ENCODE measurements at regions not wholly inside any gene's neighbourhood (a gene's known extent, or its start where the extent isn't known, plus 50 kb on each side); places are given as distances from the start of the nearest gene placed in this dataset.
"Not testable (repeated sequence)": the region's sequence is repeated elsewhere in the genome, so short reads cannot be mapped to it uniquely, and the experiment has no call there.

DNA sequence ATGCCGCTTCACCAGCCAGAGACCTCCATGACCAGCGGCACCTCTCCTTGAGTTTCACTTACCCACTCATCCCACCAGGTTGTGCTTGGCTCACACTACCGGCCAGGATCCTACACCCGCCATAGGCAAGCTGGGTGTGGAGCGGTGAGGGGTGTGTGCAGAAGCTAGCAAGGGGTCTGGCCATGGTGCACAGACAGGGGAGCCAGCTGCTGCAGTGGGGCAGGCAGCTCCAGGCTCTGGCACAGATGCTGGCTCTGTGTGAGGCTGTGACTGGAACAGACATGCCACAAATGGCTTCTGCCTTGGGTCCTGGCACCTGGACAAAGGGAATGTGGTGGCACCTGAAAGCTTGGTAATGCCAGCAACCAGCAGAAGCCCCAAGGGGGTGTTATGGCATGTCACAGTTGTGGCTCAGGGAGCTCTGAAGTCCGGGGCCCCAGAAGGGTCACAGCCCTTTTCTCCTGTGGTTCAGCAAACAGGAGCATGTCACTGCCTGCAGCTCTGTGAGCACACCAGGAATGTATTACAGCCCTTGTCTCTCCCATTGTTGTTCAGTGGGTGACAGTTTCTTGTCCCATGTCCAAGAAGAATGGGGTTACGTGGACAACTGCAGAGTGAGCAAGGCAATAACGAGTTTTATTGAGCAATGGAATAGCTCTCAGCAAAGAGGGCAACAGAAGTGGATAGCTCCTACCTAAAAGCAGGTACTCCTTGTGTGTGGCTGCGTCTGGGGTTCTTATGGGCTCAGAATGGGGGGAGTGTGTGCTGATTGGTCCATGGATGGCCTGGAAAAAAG, 2791.0 kb upstream of the PCDH20 start:
- no peak for DNase-seq (ENCODE audit: low read depth in 2 of 2)

DNA sequence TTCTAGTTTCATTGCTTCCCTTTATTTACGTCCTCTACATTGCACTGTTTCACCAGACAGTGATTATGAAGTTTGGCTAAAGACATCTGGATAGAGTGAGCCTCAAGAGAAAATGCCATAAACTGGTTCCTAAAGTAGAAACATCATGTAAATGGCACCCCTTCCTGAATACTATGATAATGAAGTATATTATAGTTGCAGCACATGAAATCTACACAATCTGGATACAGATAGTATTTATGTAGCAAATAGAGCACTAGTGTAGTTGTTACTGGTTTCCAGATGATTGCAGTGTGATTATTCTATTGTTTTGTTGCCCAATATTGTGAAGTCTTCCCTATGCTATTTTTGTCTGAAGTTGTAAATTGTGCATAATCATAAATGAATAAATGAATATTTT, 2786.9 kb upstream of the PCDH20 start:
- DNase-seq (ENCODE audit: low read depth in 2 of 2), result no peak

DNA sequence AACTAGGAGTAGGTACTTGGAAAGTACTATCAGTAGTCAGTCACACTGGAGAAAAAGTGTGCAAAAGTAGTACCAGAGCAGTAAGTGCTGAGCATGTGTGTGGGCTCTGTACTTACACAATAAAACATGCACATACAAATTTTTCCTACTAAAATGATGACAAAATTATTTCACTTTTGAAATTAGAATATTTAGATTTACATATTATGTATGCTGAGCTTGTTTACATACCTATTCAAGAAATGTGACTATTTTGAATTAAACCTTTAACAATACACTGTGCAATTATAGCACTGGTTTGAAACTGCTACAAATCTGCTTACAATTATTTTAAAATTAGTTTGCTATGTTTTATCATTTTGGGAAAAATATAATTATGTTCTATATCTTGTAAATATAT, 2781.6 kb upstream of the PCDH20 start:
- no peak for DNase-seq (ENCODE audit: low read depth in 2 of 2)

DNA sequence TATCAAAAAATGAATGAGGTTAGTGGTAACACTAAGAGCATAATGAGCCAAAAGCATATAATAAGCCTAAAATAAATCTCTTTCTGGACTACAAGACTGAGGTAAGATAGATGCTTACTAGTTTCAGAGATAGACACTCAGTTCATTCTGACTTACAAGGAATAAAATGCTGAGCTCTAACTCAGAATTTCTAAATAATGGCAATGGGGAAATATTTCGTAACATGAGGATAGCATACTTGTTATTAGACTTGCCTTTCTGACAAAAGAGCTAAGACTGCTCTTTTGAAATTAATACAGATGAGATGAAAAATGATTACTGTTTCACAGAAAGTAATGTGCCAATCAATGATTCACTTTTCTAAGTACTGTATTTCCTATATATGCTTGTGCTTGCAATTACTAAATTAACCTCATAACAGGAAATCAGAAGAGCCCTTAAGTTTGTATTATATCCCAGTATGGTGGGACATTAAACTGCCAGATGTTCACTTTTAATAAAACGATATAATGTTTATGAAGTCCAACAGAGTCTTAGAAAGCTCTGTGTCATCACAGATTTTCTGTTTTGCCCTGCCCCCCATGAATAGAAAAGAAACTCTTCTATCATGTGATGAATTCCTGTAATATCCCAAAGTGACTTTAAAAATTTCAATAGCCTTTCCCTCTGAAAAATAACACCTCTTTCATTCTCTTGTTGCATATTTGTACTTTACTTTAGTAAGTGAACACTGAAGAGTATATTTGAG, 2771.0 kb upstream of the PCDH20 start:
- DNase-seq (ENCODE audit: low read depth in 2 of 2), result no peak

DNA sequence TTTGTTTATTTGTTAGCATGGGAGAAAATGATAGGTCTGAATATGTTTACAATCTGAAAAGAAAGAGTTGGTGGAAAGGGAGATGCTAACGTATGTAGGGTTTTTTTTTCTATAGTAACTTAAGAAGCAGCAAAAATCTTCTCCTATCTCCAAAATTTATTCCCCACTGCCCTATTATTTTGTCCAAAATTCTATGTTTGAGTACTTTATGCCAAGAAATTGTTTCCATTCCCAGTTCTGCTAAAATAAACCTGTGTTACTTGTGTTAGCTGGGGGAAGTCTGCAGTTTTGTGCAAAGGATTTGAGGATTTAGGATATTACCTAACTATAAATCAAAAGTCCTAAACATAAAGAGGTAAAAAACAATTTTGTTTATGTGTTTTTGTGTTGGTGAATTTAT, 2770.4 kb upstream of the PCDH20 start:
- DNase-seq (ENCODE audit: low read depth in 2 of 2), result no peak

DNA sequence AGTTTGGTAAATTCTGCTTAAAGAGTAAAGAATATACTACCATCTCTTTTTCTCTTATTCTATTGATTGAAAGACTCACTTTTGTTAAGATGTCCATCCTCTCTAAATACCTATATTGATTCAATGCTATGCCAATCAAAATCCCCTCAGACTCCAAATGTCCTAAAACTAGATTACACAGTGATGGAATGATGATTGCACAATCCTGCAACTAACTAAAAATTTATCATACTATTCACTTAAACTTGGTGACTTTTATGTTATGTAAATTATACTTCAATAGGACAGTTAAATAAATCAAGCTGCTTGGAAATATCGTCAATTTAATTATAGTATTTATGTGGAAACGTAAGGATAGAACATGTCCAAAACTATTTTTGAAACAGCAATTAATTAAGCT, 2765.1 kb upstream of the PCDH20 start:
- DNase-seq (ENCODE audit: low read depth in 2 of 2), result no peak

DNA sequence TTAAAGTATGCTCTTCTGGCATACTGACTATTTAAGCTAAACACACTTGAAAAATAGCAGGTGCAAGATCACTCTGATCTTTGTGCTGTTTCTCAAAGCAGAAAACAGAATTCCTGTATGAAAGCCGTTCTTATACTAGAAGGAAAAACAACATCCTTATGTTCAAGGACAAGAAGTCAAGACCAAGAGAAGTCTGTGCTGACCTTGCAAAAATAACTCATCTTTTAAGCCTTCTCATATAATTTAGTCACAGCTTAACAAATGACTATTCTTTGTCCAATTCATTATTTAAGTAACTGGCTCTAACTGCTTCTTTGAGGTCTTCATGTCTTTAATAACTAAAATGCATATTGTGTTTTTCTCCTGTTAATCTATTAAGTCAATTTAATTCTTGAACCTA, 2750.2 kb upstream of the PCDH20 start:
- DNase-seq (ENCODE audit: low read depth in 2 of 2), result no peak

DNA sequence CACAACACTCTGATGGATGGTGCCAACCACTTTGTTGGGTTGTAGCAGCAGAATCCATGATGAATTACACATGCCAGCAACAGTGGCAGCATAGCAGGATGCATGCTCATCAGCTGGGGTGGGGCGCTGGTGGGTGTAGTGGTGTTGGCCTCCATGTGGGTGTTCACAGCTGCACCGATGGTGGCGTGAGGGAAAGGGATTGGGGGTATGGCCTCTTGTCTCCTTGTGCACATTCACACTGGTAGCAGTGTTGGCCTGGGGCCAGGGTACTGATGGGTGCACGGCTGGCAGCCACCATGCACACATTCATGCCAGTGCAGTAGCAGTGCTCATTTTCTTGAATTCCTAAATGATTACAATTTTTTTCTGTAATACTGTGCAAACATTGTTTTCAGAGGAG, 2748.8 kb upstream of the PCDH20 start:
- DNase-seq (ENCODE audit: low read depth in 2 of 2), result no peak

DNA sequence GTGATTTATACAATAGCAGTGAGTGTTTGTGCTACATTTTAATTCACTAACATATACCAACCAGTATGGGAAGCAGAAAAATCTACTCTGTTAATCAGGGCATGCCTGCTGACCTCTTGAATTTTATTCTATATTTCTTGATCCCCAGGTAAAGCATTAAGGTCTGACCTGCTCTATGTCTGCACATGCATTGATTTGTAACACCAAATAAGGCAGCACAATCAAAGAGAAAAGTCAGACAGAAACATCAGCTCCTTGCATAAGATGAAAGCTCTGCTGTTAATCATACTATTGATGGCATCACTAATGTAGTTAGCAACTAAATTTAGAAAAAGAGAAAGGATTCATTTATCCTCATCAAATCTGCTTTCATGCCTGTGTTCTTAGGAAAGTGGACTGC, 2744.8 kb upstream of the PCDH20 start:
- DNase-seq (ENCODE audit: low read depth in 2 of 2), result no peak

DNA sequence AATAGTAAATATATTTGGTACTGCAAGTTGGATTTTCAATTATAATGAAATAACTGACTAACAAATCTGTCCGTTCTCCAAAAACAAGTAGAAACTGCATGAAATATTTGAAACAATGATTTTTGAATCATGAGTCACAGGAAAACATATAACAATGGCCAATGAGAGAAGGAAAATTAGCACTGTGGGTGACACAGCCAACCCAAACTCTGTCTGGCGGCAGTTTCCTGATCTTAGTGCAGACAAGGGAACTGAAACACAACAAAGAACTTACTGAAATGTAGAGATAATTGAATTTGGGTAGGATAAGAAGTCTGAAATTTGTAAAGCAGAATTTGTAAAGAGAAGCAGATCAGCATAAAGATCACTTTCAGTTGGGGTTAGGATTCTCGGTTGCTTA, 2743.3 kb upstream of the PCDH20 start:
- DNase-seq (ENCODE audit: low read depth in 2 of 2), result no peak

DNA sequence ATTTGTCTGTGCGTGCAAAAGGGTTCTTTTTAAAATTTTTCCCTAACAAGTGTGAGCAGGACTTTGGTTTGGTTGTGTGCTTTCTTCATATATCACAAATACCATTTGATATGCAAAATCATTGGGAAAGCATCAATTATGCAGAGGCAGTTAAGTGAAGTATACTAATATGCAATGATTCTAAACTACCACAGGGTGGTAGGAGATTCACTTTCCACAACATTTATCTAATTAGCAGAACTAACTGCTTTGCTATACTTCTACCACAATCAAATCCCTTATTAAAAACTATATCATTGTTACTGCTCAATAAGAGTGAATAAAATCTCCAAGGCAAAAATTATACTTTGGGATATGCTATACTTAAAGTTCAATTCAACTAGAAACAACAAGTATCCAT, 2738.9 kb upstream of the PCDH20 start:
- DNase-seq (ENCODE audit: low read depth in 2 of 2), result no peak

DNA sequence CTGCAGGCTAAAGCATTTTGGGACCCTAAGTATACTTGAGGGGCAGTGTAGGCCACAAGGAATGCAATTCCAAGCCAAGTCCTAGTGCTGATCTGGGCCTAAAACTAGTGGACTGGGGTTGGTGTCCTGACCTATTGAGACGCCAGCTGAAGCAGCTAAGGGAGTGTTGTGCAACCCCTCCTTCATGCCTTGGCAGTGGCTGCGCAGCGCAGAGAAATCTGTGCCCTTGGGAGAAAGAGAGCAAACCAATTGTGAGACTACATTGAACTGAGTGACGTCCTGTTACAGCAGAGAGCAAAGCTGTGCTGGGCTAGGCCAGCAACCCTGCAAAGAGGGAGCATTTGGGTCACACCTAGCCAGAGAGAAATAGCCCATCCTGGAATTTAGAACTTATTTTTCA, 2715.0 kb upstream of the PCDH20 start:
- no peak for DNase-seq (ENCODE audit: low read depth in 2 of 2)

DNA sequence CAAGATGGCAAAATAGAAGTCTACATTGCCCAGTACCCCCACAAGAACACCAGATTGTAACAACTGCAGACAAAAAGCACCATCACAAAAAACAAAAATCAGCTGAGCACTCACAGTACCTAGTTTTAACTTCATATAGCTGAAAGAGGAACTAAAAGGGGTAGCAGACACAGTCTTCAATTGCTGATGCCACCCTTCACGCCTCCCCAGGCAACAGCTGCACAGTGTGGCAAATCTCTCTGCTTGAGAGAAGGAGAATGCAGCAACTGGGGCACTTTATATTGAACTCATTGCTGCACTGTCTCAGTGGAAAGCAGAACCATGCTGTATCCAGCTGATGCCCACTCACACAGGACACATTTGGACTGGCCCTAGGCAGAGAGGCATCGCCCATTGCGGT, 2714.5 kb upstream of the PCDH20 start:
- DNase-seq (ENCODE audit: low read depth in 2 of 2), result no peak

DNA sequence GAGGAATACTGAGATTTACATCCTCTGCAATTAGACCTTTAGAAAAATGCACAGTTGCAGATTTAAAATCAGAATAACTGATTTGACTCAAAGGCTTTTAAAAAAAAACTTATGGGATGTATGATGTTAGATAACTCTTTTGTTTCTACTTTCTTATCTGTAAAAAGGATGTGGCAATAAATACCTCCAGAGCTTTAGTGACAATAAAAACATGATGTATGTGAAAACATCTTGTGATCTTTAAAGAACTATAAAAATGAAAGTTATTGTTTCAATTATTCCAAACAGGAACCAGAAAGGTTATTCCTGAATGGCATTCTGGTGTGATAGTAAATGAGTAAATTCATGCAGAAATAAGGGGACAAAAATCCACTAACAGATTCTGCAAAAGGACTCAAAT, 2712.2 kb upstream of the PCDH20 start:
- no peak for DNase-seq (ENCODE audit: low read depth in 2 of 2)

DNA sequence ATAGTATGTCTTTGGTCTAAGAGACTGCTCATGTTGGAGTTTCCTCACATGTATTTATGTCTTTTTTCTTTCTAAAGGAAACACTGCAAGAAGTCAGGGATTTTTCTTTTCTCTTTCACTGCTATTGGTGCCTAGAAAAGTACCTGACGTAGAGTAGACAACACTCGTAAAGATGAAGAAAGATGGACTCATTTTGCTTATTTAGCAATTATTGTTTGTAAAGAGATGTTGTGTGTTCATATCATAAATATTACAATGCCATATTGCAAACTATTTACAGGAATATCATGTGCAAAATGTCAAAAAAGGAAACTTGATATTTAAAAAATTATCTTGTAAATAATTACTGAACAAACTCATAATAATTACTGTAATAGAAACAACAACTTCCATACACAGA, 2711.5 kb upstream of the PCDH20 start:
- DNase-seq (ENCODE audit: low read depth in 2 of 2), result no peak

DNA sequence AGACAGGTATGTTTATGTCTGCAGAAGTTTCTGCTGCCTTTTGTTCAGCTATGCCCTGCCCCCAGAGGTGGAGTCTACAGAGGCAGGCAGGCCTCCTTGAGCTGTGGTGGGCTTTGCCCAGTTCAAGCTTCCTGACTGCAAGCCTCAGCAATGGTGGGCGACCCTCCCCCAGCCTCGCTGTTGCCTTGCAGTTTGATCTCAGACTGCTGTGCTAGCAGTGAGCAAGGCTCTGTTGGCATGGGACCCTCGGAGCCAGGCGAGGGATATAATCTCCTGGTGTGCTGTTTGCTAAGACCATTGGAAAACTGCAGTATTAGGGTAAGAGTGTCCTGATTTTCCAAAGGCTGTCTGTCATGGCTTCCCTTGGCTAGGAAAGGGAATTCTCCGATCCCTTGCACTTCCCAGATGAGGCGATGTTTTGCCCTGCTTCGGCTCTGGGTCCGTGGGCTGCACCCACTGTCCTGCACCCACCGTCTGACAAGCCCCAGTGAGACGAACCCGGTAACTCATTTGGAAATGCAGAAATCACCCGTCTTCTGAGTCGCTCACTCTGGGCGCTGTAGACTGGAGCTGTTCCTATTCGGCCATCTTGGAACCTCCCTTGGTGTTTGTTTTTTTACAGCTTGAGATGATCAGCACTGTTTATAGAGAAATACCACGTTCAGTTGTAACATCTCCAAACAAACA, 2705.5 kb upstream of the PCDH20 start:
- not testable (repeated sequence) for DNase-seq (ENCODE audit: low read depth in 2 of 2)

DNA sequence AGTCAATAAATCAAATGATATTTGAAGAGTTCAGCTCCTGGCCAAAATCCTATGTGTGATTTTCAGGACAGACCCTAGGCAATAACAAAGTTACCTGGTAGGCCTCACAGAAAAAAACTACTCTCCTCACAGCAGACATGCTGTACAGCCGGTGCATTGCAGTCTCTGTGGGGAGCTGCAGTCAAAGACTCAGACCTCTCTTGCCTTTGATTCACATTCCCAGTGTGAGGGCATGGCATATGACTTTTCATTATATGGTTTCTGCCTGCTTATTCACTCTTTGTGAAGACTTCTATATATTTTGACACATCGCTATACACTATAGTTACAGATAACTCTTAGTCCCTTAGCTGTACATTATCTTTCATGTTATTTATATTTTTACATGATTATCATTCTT, 2684.3 kb upstream of the PCDH20 start:
- DNase-seq (ENCODE audit: low read depth in 2 of 2), result no peak

DNA sequence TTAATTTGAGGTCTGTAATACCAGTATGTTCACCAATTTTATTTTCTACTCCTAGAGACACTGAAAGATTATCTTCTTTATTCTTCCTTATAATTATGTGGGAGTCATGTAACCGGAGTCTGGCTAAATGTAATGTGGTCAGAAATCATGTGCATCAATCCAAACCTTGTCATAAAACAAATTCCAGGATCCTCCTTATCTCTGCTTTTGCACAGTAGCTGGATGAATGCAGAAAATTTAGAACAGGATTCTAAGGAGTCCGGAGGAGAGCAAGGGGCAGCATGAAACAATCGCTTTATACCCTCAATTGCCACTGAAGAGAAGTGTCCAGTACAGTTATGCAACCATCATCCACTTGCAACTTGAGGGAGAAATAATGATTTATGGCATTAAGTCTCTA, 2674.7 kb upstream of the PCDH20 start:
- no peak for DNase-seq (ENCODE audit: low read depth in 2 of 2)

DNA sequence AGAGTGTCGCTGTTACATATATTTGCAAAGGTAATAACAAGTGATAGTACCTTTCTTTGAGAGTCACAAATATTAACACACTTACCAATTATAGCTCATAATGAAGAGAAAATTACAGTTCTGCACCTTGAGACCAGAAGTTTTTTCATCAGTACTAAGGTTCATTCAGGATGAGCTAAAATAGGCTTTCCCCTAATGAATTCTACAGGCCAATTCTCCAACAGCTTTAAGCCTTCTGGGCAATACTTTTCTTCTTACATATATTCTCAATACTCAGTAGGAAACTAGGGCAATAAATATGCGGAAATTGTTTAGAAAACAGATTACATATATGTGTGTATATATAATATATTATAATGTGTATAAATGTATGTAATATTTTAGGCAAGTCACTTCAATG, 2672.8 kb upstream of the PCDH20 start:
- DNase-seq (ENCODE audit: low read depth in 2 of 2), result no peak

DNA sequence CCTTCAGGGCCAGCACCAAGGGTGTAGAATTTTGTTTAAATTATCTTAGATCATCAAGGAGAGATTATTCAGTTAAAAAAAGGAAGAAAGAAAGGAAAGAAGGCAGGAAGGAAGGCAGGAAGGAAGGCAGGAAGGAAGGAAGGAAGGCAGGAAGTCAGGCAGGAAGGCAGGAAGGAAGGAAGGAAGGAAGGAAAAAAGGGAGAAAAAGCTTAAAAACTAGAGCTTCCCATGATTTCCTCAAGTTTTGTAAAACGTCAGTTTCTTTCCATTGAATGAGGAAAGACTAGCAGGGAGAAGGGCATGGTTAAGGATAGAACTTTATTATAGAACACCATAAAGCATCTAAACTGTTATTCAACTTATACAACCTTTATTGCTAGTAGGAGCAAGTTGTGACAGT, 2672.0 kb upstream of the PCDH20 start:
- DNase-seq (ENCODE audit: low read depth in 2 of 2), result no peak

DNA sequence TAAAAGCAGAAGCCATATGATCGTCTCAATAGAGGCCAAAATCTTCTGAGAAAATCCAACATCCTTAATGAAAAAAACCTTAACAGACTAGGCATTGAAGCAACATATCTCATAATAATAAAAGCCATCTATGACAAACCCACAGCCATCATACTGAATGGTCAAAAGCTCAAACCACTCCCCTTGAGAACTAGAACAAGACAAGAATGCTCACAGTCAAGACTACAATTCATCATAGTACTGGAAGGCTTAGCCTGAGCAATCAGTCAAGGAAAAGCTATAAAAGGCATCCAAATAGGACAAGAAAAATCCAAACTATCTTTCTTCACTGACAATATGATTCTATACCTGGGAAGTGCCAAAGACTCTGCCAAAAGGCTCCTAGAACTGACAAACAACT, 2668.2 kb upstream of the PCDH20 start:
- DNase-seq (ENCODE audit: low read depth in 2 of 2), result no peak

DNA sequence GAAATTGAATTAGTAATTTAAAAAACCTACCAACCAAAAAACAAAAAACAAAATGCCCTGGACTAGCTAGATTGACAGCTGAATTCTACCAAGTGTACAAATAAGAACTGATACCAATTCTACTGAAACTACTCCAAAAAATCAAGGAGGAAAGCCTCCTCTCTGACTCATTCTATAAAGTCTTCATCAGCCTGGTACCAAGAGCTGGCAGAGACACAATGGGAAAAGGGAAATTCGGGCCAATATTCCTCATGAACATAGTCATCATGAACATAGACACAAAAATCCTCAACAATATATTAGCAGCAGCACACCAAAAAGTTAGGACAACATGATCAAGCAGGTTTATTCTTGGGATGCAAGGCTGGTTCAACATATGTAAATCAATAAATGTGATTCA, 2667.7 kb upstream of the PCDH20 start:
- no peak for DNase-seq (ENCODE audit: low read depth in 2 of 2)

DNA sequence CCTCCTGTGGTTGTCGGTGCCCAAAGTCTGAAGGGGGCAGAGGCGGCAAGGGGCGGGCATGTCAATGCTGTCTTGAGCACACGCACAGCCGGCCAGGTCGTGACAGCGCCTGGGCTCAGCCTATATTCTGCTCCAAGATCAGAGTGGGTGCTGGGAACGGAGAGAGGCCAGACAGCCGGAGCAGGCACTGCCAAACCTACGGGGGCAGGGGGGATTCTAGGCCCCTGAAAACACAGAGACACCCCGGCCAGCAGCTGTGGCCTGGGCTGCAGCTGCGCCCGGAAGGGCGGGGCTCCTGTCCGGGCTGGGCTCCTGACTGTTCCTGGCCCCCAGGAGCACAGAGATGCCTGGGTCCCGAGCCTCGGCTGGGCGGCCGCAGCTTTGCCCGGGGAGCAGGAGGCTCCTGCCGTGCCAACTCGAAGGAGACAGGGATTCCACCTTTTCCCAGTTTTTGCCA, 2662.9 kb upstream of the PCDH20 start:
- DNase-seq (ENCODE audit: low read depth in 2 of 2), result no peak
